Left lung (tissue), 4 donors: ENCODE measurements at regions not wholly inside any gene's neighbourhood (a gene's known extent, or its start where the extent isn't known, plus 50 kb on each side); places are given as distances from the start of the nearest gene placed in this dataset.

ENCODE experiments used
- ATAC-seq: fragments of 200-7000 bp; cut with Tn5 transposase; one replicate; pipeline ENCODE4 v1.9.1; 2020; ENCODE audit warnings: moderate library complexity
- DNase-seq, 4 donors: peaks; one replicate each; pipeline ENCODE4 v3.0.0-alpha.2; 2013 to 2020
- H3K27ac ChIP-seq, 2 donors: fragments of 200-600 bp; sonication (generic) in 1 of 2; one replicate each; pipeline versions ENCODE4 v1.5.0 to v1.8.0; 2020 to 2021
- H3K27me3 ChIP-seq, 2 donors: fragments of 200-600 bp; sonication (generic) in 1 of 2; one replicate each; pipeline versions ENCODE4 v1.5.0 to v1.8.0; 2020 to 2021
- H3K36me3 ChIP-seq, 2 donors: fragments of 200-600 bp; sonication (generic) in 1 of 2; one replicate each; pipeline versions ENCODE4 v1.5.0 to v1.8.0; 2020 to 2021
- H3K4me1 ChIP-seq, 2 donors: fragments of 200-600 bp; one replicate each; pipeline ENCODE4 v1.8.0; 2021
- H3K4me3 ChIP-seq, 2 donors: fragments of 200-600 bp; sonication (generic) in 1 of 2; one replicate each; pipeline versions ENCODE4 v1.5.0 to v1.8.0; 2020 to 2021; ENCODE audit warnings: mild to moderate bottlenecking in 1 of 2
- H3K9me3 ChIP-seq, 2 donors: fragments of 200-600 bp; sonication (generic) in 1 of 2; one replicate each; pipeline versions ENCODE4 v1.5.0 to v1.8.0; 2020 to 2021
- intact Hi-C, 2 donors: fragments of 100-400 bp; cut with DNase I; formaldehyde crosslinking; loops; one replicate each; pipeline versions ENCODE4 v1.11.2 to v1.14.2; 2022
- TF ChIP-seq, protein P1 (sequence below), 2 donors: fragments of 200-600 bp; sonication (generic) in 1 of 2; IDR thresholded peaks; one replicate each; pipeline versions ENCODE4 v1.5.0 to v1.8.0; 2021; ENCODE audit warnings: antibody characterized with exemption in 2 of 2
- donor health status: DM: no; HTN: yes; CAD: no.
- donor health status: DM: no; HTN: no; CAD: no.

DNA sequence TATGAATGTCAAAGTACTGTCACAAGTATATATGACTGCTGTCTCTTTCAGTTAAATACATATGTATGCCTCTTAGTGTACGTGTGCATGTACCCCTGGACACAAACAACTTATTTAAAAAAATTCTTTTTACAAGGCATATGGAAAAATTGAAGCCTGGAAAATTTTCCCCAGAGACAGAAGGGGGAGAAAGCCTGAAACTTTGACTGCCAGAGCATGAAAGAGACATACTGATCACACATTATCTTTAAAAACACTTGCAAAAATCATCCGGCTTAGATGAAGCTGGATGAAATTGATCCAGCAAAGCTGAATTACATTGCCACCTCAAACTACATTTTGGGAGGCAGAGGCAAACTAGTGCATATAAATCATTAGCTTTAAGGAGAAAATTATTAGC lies 88.0 kb upstream of the NFIB start:
- Histone ChIP-seq H3K4me1 (no peaks in the 10 kb centered on the region), H3K36me3 (no peaks in the 10 kb centered on the region), H3K9me3 (no peaks in the 10 kb centered on the region), H3K27me3 (no peaks in the 10 kb centered on the region), H3K27ac (no peak overlapping the region), H3K4me3 (no peak overlapping the region)
- TF ChIP-seq, protein P1, sequence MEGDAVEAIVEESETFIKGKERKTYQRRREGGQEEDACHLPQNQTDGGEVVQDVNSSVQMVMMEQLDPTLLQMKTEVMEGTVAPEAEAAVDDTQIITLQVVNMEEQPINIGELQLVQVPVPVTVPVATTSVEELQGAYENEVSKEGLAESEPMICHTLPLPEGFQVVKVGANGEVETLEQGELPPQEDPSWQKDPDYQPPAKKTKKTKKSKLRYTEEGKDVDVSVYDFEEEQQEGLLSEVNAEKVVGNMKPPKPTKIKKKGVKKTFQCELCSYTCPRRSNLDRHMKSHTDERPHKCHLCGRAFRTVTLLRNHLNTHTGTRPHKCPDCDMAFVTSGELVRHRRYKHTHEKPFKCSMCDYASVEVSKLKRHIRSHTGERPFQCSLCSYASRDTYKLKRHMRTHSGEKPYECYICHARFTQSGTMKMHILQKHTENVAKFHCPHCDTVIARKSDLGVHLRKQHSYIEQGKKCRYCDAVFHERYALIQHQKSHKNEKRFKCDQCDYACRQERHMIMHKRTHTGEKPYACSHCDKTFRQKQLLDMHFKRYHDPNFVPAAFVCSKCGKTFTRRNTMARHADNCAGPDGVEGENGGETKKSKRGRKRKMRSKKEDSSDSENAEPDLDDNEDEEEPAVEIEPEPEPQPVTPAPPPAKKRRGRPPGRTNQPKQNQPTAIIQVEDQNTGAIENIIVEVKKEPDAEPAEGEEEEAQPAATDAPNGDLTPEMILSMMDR (IDR thresholded peaks at IDR 0.05) = no peak
- DNase-seq = no peak
- no peak for ATAC-seq
- intact Hi-C loops = no loop called here

DNA sequence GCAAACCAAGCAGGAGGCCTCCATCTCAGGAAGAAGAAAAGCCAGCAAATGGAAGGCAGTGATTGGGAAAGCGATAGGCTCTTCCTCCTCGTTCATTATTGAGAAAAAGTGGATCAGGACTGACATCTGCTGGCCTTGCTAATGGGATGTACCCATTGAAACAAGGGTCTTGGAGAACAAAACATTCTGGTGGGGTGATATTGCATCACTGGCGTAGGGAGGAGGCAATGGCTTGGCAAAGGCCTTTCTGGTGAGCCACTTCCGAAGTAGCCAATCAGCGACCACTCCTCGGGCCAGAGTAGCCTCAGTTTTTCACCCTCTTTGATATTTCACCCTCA lies 86.7 kb upstream of the NFIB start:
- TF ChIP-seq, protein P1 (IDR thresholded peaks at IDR 0.05) = peak in 1 of 2 donors; percentile 42
- DNase-seq = peak in 2 of 4 donors; percentile 74 to 83

DNA sequence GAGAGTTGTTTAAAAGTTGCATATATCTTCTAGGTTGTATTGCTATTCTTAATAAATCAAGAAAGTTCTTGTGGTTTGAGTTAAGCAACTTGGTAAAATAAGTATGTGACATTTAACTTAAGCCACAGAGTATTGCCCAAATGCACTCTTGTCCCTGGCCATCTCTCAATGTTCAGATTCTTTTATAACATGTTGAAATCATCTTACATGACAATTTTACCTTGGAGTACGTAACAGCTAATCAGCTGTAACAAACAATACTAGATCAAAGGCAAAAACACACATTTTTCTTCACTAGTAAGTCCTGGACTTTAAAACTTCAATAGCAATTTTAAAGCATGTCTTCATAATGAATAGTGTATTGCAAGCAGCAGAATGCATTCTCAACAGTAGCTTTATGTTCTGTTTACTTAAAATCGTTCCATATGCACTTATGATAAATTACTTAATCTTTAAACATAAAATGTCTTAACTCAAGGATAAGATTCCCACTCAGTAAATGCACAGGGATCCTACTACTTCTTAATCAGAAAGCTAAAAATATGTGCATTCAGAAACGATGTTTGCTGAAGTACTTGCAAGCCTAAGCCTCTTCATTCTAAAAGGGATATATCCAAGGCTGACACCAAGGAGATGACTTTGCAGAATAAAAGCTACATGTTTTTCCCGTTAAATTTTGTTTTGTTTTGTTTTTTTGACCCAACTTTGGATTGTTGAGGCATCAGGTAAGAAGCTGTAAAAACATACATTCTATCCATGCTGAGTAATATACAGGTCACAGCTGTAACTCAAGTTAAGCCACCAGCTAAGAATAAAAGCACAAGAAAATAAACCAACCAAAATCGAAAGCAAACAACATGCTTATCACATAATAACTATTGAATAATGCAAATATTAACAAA lies 86.1 kb upstream of the NFIB start:
- intact Hi-C loops = no loop called here
- ATAC-seq (peak; percentile 13), DNase-seq (peak in 1 of 4 donors; percentile 41)
- Histone ChIP-seq H3K9me3 (no peaks in the 10 kb centered on the region), H3K36me3 (no peaks in the 10 kb centered on the region), H3K27me3 (no peaks in the 10 kb centered on the region), H3K4me1 (no peaks in the 10 kb centered on the region), H3K27ac (no peak overlapping the region), H3K4me3 (no peak overlapping the region)
- TF ChIP-seq, protein P1 (IDR thresholded peaks at IDR 0.05) = no peak

More for the DNA sequence above, 86.7 kb upstream of the NFIB start:
- Histone ChIP-seq H3K4me3 (no peak overlapping the region), H3K27ac (no peak overlapping the region), H3K9me3 (no peaks in the 10 kb centered on the region), H3K36me3 (no peaks in the 10 kb centered on the region), H3K4me1 (no peaks in the 10 kb centered on the region), H3K27me3 (no peaks in the 10 kb centered on the region)
- intact Hi-C loops = no loop called here
- peak; percentile 79 for ATAC-seq

DNA sequence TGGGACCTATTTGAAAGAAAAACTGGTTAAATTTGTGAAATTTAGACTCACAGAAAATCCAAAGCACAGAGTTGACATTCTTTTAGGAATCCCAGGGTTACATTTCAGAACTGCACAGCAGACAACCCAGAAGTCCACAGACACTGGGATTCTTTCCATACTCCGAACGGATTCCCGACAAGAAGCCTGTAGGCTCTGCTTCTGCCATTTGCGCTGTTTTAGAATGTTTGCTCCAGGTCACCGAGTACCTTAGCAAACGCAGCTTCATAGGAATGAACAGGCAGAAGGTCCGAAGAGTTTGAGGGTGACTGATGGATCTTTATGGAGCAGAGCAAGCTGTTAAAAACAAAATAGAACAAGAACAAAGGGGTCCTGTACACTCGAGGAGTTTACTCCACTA lies 84.5 kb upstream of the NFIB start:
- no peaks in the 10 kb centered on the region for H3K4me1 ChIP-seq
- no peak overlapping the region for H3K4me3 ChIP-seq
- H3K27ac ChIP-seq = no peak overlapping the region
- no peaks in the 10 kb centered on the region for H3K27me3 ChIP-seq
- DNase-seq = no peak
- TF ChIP-seq, protein P1 (IDR thresholded peaks at IDR 0.05) = no peak
- no peaks in the 10 kb centered on the region for H3K36me3 ChIP-seq
- H3K9me3 ChIP-seq = no peaks in the 10 kb centered on the region
- ATAC-seq = no peak
- intact Hi-C loops = no loop called here

DNA sequence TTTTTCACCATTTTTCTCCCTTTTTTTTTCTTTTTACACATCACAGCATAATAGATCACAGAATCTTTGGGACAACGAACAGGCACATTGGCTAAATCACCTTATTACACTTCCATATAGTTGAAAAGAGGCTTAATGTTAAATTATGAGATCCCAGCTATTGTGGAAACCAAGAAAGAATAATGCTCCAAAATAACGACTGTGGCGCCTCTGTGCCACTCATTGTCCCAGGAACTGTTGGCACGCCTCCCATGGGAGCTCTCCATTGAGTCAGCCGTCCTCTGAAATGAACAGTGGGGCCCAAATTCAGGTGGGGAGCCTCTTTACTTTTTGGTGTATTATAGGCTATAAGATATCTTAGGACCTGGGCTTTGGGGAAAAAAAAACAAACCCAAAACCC lies 82.2 kb upstream of the NFIB start:
- intact Hi-C loops = no loop called here
- Histone ChIP-seq H3K27me3 (no peaks in the 10 kb centered on the region), H3K27ac (no peak overlapping the region), H3K4me1 (no peaks in the 10 kb centered on the region), H3K9me3 (no peaks in the 10 kb centered on the region), H3K36me3 (no peaks in the 10 kb centered on the region), H3K4me3 (no peak overlapping the region)
- TF ChIP-seq, protein P1 (IDR thresholded peaks at IDR 0.05) = no peak
- ATAC-seq (no peak), DNase-seq (no peak)
